ENCODE measurements at regions not wholly inside any gene's neighbourhood (a gene's known extent, or its start where the extent isn't known, plus 50 kb on each side); places are given as distances from the start of the nearest gene placed in this dataset.
"Not testable (repeated sequence)": the region's sequence is repeated elsewhere in the genome, so short reads cannot be mapped to it uniquely, and the experiment has no call there.

- DNase-seq (ENCODE audit: low read depth, low spot score) = no peak
Observed at GRCh38 chr19:30271816-30272215, 100.4 kb upstream of the ZNF536 start.

GRCh38 chr19:30272554-30272953 lies 99.6 kb upstream of the ZNF536 start:
- DNase-seq (ENCODE audit: low read depth, low spot score) = no peak

GRCh38 chr19:30273184-30273583 lies 99.0 kb upstream of the ZNF536 start:
- DNase-seq (ENCODE audit: low read depth, low spot score) = no peak

GRCh38 chr19:30274987-30275386 lies 97.2 kb upstream of the ZNF536 start:
- DNase-seq (ENCODE audit: low read depth, low spot score) = no peak

GRCh38 chr19:30276011-30276882 lies 95.9 kb upstream of the ZNF536 start:
- DNase-seq (ENCODE audit: low read depth, low spot score) = no peak

- DNase-seq (ENCODE audit: low read depth, low spot score) = no peak
Observed at GRCh38 chr19:30276883-30277280, 95.3 kb upstream of the ZNF536 start.

- DNase-seq (ENCODE audit: low read depth, low spot score) = no peak
Observed at GRCh38 chr19:30277941-30278881, 94.0 kb upstream of the ZNF536 start.

GRCh38 chr19:30278882-30279254 lies 93.3 kb upstream of the ZNF536 start:
- no peak for DNase-seq (ENCODE audit: low read depth, low spot score)

- no peak for DNase-seq (ENCODE audit: low read depth, low spot score)
Observed at GRCh38 chr19:30280018-30280417, 92.2 kb upstream of the ZNF536 start.

- no peak for DNase-seq (ENCODE audit: low read depth, low spot score)
Observed at GRCh38 chr19:30281906-30282305, 90.3 kb upstream of the ZNF536 start.

GRCh38 chr19:30283556-30283955 lies 88.6 kb upstream of the ZNF536 start:
- DNase-seq (ENCODE audit: low read depth, low spot score) = no peak

- no peak for DNase-seq (ENCODE audit: low read depth, low spot score)
Observed at GRCh38 chr19:30284209-30284608, 88.0 kb upstream of the ZNF536 start.

GRCh38 chr19:30284885-30285284 lies 87.3 kb upstream of the ZNF536 start:
- no peak for DNase-seq (ENCODE audit: low read depth, low spot score)

GRCh38 chr19:30286378-30286777 lies 85.8 kb upstream of the ZNF536 start:
- DNase-seq (ENCODE audit: low read depth, low spot score) = no peak

- no peak for DNase-seq (ENCODE audit: low read depth, low spot score)
Observed at GRCh38 chr19:30287259-30287658, 84.9 kb upstream of the ZNF536 start.

- no peak for DNase-seq (ENCODE audit: low read depth, low spot score)
Observed at GRCh38 chr19:30287973-30288372, 84.2 kb upstream of the ZNF536 start.

GRCh38 chr19:30288911-30289310 lies 83.3 kb upstream of the ZNF536 start:
- no peak for DNase-seq (ENCODE audit: low read depth, low spot score)

- no peak for DNase-seq (ENCODE audit: low read depth, low spot score)
Observed at GRCh38 chr19:30289336-30289735, 82.8 kb upstream of the ZNF536 start.

- not testable (repeated sequence) for DNase-seq (ENCODE audit: low read depth, low spot score)
Observed at GRCh38 chr19:30290805-30291204, 81.4 kb upstream of the ZNF536 start.

- DNase-seq (ENCODE audit: low read depth, low spot score) = no peak
Observed at GRCh38 chr19:30293051-30293785, 79.0 kb upstream of the ZNF536 start.

- no peak for DNase-seq (ENCODE audit: low read depth, low spot score)
Observed at GRCh38 chr19:30297969-30298368, 74.2 kb upstream of the ZNF536 start.

GRCh38 chr19:30303131-30303654 lies 69.0 kb upstream of the ZNF536 start:
- no peak for DNase-seq (ENCODE audit: low read depth, low spot score)
